ENCODE measurements at regions not wholly inside any gene's neighbourhood (a gene's known extent, or its start where the extent isn't known, plus 50 kb on each side); places are given as distances from the start of the nearest gene placed in this dataset.

GRCh38 chr5:98713027-98713426, 60.4 kb upstream of the RGMB start:
- TF ChIP-seq, protein P1, sequence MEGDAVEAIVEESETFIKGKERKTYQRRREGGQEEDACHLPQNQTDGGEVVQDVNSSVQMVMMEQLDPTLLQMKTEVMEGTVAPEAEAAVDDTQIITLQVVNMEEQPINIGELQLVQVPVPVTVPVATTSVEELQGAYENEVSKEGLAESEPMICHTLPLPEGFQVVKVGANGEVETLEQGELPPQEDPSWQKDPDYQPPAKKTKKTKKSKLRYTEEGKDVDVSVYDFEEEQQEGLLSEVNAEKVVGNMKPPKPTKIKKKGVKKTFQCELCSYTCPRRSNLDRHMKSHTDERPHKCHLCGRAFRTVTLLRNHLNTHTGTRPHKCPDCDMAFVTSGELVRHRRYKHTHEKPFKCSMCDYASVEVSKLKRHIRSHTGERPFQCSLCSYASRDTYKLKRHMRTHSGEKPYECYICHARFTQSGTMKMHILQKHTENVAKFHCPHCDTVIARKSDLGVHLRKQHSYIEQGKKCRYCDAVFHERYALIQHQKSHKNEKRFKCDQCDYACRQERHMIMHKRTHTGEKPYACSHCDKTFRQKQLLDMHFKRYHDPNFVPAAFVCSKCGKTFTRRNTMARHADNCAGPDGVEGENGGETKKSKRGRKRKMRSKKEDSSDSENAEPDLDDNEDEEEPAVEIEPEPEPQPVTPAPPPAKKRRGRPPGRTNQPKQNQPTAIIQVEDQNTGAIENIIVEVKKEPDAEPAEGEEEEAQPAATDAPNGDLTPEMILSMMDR (IDR thresholded peaks at IDR 0.05; ENCODE audit: insufficient read depth, low read depth, low read length): no peak
- no peak for TF ChIP-seq EZH2 (IDR thresholded peaks at IDR 0.05; ENCODE audit: insufficient read depth, low read length)
